ENCODE measurements at regions not wholly inside any gene's neighbourhood (a gene's known extent, or its start where the extent isn't known, plus 50 kb on each side); places are given as distances from the start of the nearest gene placed in this dataset.

GRCh38 chr5:100469767-100470166, 65.4 kb upstream of the FAM174A start:
- TF ChIP-seq TAF1 (IDR thresholded peaks at IDR 0.05; ENCODE audit: borderline replicate concordance, low read depth, low read length): no peak
- TF ChIP-seq POLR2A (IDR thresholded peaks at IDR 0.05; ENCODE audit: low read depth, low read length): no peak
